Neural progenitor cell (in vitro differentiated cells): ENCODE measurements at regions not wholly inside any gene's neighbourhood (a gene's known extent, or its start where the extent isn't known, plus 50 kb on each side); places are given as distances from the start of the nearest gene placed in this dataset.

Experiments used
- EZH2 ChIP-seq: fragments of 200-600 bp; sonication (generic); IDR thresholded peaks from 2 replicates; pipeline ENCODE4 v1.6.1; 2017; ENCODE audit warnings: antibody characterized with exemption, mild to moderate bottlenecking, moderate library complexity
- TF ChIP-seq, protein P1 (sequence below): fragments of 200-600 bp; sonication (generic); IDR thresholded peaks from 2 replicates; pipeline ENCODE4 v1.5.1; 2017; ENCODE audit warnings: antibody characterized with exemption, mild to moderate bottlenecking

DNA sequence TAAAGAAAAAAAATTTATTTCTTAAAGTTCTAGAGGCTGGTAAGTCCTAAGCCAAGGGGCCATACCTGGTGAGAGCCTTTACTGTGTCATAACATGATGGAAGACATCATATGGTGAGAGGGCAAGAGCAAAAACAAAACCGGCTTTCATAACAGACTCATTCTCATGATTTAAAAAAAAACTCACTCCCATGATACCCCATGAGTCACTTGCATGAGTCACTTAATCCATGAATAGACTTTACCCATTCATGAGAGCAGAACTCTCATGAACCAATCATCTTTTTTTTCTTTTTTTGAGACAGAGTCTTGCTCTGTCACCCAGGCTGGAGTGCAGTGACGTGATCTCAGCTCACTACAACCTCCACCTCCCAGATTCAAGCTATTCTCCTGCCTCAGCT is 369.7 kb upstream of the DIAPH2 start:
- TF ChIP-seq, protein P1, sequence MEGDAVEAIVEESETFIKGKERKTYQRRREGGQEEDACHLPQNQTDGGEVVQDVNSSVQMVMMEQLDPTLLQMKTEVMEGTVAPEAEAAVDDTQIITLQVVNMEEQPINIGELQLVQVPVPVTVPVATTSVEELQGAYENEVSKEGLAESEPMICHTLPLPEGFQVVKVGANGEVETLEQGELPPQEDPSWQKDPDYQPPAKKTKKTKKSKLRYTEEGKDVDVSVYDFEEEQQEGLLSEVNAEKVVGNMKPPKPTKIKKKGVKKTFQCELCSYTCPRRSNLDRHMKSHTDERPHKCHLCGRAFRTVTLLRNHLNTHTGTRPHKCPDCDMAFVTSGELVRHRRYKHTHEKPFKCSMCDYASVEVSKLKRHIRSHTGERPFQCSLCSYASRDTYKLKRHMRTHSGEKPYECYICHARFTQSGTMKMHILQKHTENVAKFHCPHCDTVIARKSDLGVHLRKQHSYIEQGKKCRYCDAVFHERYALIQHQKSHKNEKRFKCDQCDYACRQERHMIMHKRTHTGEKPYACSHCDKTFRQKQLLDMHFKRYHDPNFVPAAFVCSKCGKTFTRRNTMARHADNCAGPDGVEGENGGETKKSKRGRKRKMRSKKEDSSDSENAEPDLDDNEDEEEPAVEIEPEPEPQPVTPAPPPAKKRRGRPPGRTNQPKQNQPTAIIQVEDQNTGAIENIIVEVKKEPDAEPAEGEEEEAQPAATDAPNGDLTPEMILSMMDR: no peak
- TF ChIP-seq EZH2: no peak
